ENCODE measurements at regions not wholly inside any gene's neighbourhood (a gene's known extent, or its start where the extent isn't known, plus 50 kb on each side); places are given as distances from the start of the nearest gene placed in this dataset.
"Not testable (repeated sequence)": the region's sequence is repeated elsewhere in the genome, so short reads cannot be mapped to it uniquely, and the experiment has no call there.

DNA sequence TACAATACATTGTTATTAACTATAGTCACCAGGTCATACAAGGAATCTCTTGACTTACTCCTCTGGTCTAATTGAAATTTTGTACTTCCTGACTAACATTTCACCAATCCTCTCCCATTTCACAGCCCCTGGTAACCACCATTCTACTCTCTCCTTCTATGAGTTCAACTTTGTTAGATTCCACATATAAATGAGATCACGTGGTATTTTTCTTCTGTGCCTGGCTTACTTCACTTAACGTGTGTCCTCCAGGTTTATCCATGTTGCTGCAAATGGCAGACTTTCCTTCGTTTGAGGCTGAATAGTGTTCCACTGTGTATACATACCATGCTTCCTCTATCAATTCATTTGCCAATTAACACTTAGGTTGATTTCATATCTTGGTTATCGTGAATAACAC lies 128.5 kb downstream of the CHD9NB start:
- H3K27ac ChIP-seq: no peak overlapping the region
- TF ChIP-seq, protein P1, sequence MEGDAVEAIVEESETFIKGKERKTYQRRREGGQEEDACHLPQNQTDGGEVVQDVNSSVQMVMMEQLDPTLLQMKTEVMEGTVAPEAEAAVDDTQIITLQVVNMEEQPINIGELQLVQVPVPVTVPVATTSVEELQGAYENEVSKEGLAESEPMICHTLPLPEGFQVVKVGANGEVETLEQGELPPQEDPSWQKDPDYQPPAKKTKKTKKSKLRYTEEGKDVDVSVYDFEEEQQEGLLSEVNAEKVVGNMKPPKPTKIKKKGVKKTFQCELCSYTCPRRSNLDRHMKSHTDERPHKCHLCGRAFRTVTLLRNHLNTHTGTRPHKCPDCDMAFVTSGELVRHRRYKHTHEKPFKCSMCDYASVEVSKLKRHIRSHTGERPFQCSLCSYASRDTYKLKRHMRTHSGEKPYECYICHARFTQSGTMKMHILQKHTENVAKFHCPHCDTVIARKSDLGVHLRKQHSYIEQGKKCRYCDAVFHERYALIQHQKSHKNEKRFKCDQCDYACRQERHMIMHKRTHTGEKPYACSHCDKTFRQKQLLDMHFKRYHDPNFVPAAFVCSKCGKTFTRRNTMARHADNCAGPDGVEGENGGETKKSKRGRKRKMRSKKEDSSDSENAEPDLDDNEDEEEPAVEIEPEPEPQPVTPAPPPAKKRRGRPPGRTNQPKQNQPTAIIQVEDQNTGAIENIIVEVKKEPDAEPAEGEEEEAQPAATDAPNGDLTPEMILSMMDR (IDR thresholded peaks at IDR 0.05): no peak
- no peak for TF ChIP-seq ZFX (IDR thresholded peaks at IDR 0.05; ENCODE audit: borderline replicate concordance)

DNA sequence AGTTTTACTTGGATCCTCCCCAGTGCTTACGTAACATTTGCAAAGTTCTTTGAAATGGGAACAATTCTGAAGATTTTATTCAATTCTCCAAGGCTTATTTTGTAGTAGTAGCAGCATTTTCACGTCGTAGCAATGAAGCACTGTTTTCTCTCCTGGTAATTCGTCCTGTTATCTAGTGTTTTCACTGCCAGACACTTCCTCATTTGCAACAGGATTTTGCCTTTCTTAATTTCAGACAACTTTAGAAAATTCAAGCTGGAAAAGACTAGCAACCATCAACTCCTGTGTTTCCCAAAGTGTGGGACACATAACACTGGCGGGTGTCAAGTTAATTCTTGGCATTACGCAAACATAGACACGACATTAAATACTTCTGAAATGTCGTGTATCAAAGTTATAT lies 131.6 kb downstream of the CHD9NB start:
- H3K27ac ChIP-seq: no peak overlapping the region
- TF ChIP-seq, protein P1 (IDR thresholded peaks at IDR 0.05): no peak
- no peak for TF ChIP-seq ZFX (IDR thresholded peaks at IDR 0.05; ENCODE audit: borderline replicate concordance)

DNA sequence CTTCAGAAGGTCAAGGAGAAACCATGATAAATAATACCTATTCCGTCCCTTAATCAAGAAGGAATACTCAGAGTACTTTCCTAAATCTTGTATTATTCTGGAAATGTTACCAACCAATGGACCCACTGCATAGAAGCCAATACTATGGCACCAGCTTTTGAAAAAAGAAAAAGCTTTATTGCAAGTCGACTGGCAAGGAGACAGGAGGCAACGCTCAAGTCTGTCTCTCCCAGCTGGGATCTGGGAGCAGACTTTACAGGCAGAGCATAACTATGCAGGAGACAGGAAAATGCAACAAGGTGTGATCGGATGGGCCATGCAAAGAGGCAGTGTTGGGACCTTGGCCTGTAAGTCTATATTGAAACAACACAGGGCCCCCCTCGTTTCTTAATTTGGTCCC lies 132.4 kb downstream of the CHD9NB start:
- no peak overlapping the region for H3K27ac ChIP-seq
- TF ChIP-seq, protein P1 (IDR thresholded peaks at IDR 0.05): no peak
- no peak for TF ChIP-seq ZFX (IDR thresholded peaks at IDR 0.05; ENCODE audit: borderline replicate concordance)

DNA sequence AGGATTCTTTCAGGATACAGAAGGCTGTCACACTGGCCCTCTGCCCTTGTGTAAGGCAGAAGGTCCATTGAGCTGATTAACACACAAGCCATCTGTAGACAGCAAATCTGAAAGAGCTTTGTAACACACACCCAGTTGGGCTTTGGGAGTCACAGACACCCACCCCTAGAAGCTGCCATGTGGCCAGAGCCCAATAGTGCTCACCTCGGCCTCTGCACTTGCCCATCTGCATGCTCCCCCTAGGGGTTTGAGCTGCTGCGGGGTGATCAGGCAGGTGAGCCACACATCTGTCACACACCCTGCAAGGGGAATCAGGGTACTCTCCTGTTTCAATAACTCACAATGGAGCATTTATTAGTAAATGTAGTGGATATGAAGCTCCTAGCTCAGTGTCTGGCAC lies 138.3 kb downstream of the CHD9NB start:
- no peak overlapping the region for H3K27ac ChIP-seq
- no peak for TF ChIP-seq ZFX (IDR thresholded peaks at IDR 0.05; ENCODE audit: borderline replicate concordance)
- TF ChIP-seq, protein P1 (IDR thresholded peaks at IDR 0.05): no peak

DNA sequence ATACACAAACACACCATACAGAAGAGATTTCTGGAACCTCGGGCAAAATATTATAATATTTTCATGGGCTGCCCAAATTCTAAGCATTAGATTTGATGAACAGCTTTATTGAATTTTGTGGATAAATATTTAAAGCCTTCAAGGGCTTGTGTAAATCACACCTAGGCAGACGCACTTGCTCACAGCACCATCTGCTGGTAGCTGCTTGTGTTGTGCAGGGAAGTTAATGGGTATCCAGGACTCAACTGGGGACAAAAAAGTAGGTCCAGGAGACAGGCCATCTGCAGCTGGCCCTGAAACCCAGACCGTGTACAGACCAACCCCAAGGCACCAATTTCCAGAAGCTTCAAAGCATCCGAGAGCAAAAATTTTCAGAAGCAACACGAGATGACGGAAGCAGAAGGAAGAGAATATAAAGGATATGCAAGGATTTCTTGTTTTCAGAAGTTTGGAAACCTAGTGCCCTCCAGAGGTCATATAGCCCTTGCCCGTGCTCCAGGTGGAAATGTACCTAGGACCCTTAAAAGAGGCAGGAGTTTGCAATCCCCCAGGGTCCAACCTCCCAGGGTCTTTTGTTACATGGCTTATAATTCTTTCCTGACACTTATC lies 140.0 kb downstream of the CHD9NB start:
- TF ChIP-seq, protein P1 (IDR thresholded peaks at IDR 0.05): peak; percentile 93
- TF ChIP-seq ZFX (IDR thresholded peaks at IDR 0.05; ENCODE audit: borderline replicate concordance): no peak
- H3K27ac ChIP-seq: no peak overlapping the region

DNA sequence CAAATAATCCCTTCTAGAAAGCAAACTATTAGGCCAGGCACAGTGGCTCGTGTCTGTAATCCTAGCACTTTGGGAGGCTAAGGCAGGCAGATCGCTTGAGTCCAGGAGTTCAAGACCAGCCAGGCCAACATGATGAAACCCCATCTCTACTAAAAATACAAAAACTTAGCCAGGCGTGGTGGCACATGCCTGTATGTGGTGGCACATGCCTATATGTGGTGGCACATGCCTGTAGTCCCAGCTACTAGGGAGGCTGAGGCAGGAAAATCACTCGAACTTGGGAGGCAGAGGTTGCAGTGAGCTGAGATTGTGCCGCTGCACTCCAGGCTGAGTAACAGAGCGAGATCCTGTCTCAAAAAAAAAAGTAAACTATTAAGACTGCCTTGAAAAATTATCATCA lies 144.6 kb downstream of the CHD9NB start:
- H3K27ac ChIP-seq: not testable (repeated sequence)

DNA sequence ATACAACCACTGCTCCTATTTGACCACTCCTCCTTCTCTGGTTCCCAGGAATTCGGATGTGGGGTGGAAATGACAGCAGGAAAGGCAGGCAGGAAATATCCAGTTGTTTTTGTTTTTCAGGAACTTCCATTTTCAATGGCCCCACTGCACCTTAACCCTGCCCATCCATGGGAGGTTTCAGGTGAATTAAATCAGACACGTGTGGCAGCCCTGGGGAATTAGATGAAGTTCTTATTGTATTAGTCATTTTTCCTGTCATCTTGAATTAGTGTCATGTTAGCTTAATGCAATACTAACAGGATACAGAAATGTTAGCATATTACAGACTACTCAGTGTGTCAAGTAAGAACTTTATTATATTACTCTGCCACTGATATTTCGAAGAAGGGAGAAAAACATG lies 146.4 kb downstream of the CHD9NB start:
- no peak for TF ChIP-seq ZFX (IDR thresholded peaks at IDR 0.05; ENCODE audit: borderline replicate concordance)
- TF ChIP-seq, protein P1 (IDR thresholded peaks at IDR 0.05): no peak
- no peak overlapping the region for H3K27ac ChIP-seq
